CD4-positive, alpha-beta T cell treated with Interleukin-21 for 1 hour (primary cell): ENCODE measurements at regions not wholly inside any gene's neighbourhood (a gene's known extent, or its start where the extent isn't known, plus 50 kb on each side); places are given as distances from the start of the nearest gene placed in this dataset.

Experiments used
- DNase-seq: peaks from one replicate; pipeline ENCODE4 v3.0.0-alpha.2; 2020

GRCh38 chr12:84807249-84807648 is 105.3 kb downstream of the SLC6A15 start:
- no peak for DNase-seq

DNA sequence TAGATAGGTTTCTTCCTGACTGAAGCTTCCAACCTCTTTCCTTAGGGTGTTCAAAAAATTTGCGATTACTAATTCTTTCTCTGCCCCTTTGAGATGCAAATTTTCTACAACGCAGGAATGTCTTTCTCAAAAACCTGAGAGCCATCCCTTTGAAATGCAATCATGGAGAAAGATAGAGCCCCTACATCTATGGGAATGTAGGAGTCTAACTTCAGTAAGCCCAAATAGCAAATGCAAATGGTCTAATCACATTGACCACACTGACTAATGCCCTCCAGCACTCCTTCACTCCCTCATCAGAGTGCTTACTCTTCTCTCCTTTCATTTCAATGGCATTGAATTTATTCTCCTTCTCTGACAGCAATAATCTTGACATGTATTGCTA is 107.1 kb downstream of the SLC6A15 start:
- DNase-seq, result no peak

GRCh38 chr12:84804691-84805473 is 107.7 kb downstream of the SLC6A15 start:
- no peak for DNase-seq

DNA sequence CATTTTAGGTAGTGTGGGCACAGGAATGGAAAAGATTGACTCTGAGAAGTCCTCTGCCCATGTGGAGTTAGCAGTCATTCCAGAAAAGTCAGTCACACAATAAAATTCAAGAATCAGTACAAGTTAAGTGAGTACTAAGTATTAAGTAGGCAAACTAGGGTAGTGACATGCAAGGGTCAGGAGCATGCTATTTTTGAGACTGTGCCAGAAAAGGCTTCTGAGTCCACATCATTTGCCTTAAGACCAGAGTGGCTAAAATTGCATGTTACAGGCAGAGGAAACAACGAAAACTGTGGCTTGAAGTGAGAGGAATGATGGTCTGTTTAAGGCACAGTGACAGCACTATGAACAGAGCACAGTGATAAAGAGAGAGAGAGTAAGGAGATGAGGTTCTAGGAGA is 108.9 kb downstream of the SLC6A15 start:
- DNase-seq, result no peak

DNA sequence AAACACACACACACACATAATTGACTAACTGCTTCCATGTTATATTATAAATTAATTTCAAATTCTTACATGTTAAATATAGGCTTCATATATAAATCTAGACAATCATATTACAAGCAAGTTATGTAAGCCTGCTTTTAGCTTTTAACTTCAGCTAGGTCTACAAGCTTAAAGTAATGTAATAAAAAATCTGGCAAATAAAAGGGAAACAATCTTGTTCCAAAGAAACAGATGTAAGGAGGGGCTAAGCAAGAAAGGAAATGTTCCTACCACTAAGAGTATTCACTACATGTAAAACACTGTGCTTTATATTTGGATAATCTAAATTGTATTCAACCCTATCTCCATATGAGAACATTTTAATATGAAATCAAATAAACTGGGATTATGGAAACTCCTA is 110.4 kb downstream of the SLC6A15 start:
- no peak for DNase-seq

GRCh38 chr12:84793558-84794367 is 118.8 kb downstream of the SLC6A15 start:
- no peak for DNase-seq

- no peak for DNase-seq
Measured at GRCh38 chr12:84791444-84791843, 121.2 kb downstream of the SLC6A15 start.

GRCh38 chr12:84789184-84789583 is 123.4 kb downstream of the SLC6A15 start:
- no peak for DNase-seq

- no peak for DNase-seq
Measured at GRCh38 chr12:84787253-84787652, 125.3 kb downstream of the SLC6A15 start.

DNA sequence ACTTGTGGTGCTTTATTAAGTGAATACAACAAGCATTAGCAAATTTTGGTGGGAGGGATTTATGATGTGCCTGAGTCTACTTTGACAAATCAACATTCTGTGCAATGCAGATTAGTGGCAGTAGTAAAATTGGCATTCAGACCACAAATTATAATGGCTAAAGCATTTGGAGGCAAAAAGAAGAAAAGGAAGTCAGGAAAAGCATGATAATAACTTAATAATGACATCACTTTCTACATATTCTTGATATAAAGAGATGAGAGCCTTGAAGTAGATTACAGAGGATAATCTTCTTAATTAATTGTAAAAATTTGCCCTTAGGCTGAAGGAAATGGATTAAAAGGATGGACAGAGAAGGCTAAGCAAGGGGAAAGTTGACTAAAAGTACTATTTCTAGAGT is 126.0 kb downstream of the SLC6A15 start:
- DNase-seq, result no peak

DNA sequence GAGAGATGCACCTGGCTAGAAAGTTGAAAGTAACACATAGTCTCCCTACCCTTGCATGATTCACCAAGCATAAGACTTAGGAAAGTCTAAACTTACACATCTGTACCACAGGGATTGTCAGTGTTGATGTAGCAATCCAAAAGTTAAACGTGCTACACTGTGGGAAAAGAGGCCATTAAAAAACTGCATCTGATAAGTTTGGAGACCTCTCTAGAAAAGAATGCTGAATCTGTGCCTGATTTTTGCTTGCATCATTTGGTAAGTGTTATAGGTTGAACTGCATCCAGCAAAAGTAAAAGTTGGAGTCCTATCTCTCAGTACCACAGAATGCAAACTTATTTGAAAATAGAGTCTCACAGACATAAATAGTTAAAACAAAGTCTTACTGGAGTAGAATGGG is 126.6 kb downstream of the SLC6A15 start:
- DNase-seq, result no peak

DNA sequence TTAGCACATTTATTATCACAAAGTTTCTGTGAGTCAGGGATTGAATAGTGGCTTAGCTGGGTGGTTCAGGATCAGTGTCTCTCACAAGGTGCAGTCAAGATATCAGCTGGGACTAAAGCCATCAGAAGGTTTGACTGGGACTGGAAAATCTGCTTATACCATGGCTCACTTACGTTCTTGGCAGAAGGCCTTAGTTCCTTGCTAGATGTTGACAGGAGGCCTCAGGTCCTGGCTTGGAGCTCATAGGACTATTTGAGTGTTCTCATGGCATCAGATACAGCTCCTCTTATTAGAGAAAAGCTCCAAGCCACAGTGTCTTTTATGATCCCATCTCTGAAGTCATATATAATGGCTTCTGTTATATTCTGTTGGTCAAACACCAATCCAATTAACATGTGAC is 127.3 kb downstream of the SLC6A15 start:
- DNase-seq, result no peak

- no peak for DNase-seq
Measured at GRCh38 chr12:84779169-84779568, 133.4 kb downstream of the SLC6A15 start.

DNA sequence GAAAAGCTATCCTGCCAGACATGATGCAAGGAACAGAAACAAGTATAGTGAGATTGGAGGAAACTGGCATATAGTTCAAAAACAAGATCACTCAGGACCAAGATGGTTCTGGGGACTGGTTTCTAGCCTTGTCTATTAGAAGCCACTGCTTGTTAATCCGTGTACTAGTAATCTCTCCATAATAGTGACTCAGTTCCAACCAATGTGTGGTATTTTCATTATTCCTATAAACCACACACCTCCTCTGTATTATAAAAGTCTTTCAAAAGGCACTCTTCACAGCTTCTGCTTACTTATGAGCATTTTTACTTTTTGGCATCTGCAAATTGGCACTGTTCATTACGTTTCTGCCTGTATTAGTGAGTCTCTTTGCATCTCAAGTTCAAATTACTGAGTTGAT is 140.3 kb downstream of the SLC6A15 start:
- no peak for DNase-seq

GRCh38 chr12:84767079-84767478 is 145.5 kb downstream of the SLC6A15 start:
- DNase-seq, result no peak

- DNase-seq, result no peak
Measured at GRCh38 chr12:84766375-84766774, 146.2 kb downstream of the SLC6A15 start.

GRCh38 chr12:84764001-84764400 is 148.6 kb downstream of the SLC6A15 start:
- no peak for DNase-seq

GRCh38 chr12:84763107-84763506 is 149.5 kb downstream of the SLC6A15 start:
- DNase-seq, result no peak

GRCh38 chr12:84760091-84760865 is 152.3 kb downstream of the SLC6A15 start:
- DNase-seq, result no peak

GRCh38 chr12:84757978-84758377 is 154.6 kb downstream of the SLC6A15 start:
- DNase-seq, result no peak

DNA sequence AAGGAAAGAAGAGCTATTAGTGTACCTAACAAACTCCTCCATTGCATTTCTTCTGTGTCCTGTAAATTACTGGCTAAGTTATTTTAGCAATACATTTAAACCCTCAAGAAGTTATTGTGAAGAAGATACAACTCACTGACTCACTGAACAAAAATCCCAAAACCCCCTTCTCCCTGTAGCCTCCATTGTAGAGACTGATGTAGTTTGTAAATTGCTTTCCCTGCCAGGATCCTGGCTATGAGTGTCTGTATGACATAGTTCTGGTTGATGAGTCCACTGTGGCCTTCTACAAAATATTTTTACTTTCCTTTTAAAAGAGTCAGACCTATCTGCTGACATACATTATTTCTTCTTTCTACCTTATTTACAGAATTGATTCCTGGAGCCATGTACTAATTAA is 155.6 kb downstream of the SLC6A15 start:
- no peak for DNase-seq

GRCh38 chr12:84745127-84745526 is 167.5 kb downstream of the SLC6A15 start:
- no peak for DNase-seq

- no peak for DNase-seq
Measured at GRCh38 chr12:84741692-84742091, 170.9 kb downstream of the SLC6A15 start.

DNA sequence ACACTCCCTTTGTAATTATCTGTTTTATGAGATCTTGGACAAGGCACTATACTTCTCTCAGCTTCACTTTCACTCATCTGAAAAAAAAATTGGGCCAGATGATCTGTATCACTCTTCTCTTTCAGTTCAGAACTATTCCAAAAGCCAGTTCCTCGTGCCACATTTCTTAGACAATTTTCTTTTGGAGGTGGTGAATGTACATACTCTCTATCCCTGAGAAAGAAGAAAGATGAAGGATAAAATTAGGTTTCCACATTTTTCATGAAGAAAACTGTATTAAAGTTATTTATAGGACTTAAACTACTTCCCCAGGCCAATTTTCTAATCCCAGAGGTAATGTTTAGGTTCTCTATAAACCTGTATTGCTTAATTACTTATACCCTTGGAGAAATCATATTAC is 171.6 kb downstream of the SLC6A15 start:
- DNase-seq, result no peak
